ENCODE measurements at regions not wholly inside any gene's neighbourhood (a gene's known extent, or its start where the extent isn't known, plus 50 kb on each side); places are given as distances from the start of the nearest gene placed in this dataset.

- TF ChIP-seq CTCF (IDR thresholded peaks at IDR 0.05) (no peak), POLR2A (IDR thresholded peaks at IDR 0.05) (no peak), POLR2AphosphoS5 (IDR thresholded peaks at IDR 0.05) (no peak)
Measured at GRCh38 chr1:55474168-55474786, 259.1 kb upstream of the USP24 start.
